B cell (primary cell): ENCODE measurements at regions not wholly inside any gene's neighbourhood (a gene's known extent, or its start where the extent isn't known, plus 50 kb on each side); places are given as distances from the start of the nearest gene placed in this dataset.

Experiments
- ATAC-seq: fragments of 200-7000 bp; cut with Tn5 transposase; one replicate; pipeline ENCODE4 v1.10.0; 2021; ENCODE audit warnings: low read depth, mild to moderate bottlenecking, moderate number of reproducible peaks, moderate library complexity
- CTCF ChIA-PET: fragments of 350-600 bp; sonication (Branson Sonifier 250); formaldehyde crosslinking; loops from one replicate; lab custom pipeline; 2021; ENCODE audit warnings: antibody characterized with exemption, inconsistent platforms; lab: Charles Lee
- POLR2A ChIA-PET: fragments of 350-600 bp; sonication (Branson Sonifier 250); formaldehyde crosslinking; loops from one replicate; lab custom pipeline; 2021; ENCODE audit warnings: antibody characterized with exemption; lab: Charles Lee
- DNase-seq: peaks from one replicate; pipeline ENCODE4 v3.0.0; 2013
- H2AFZ ChIP-seq: 2 replicates; pipeline ENCODE4 v1.6.1; 2012; ENCODE audit warnings: mild to moderate bottlenecking, low read depth, low read length; ENCODE audit not compliant: insufficient read depth, poor library complexity, severe bottlenecking
- H3K27ac ChIP-seq, 2 donors: 1 replicate in 1 of 2; 2 replicates in 1 of 2; pipeline ENCODE4 v1.5.1; 2012 to 2013; ENCODE audit warnings: low read length in 2 of 2, mild to moderate bottlenecking in 2 of 2, moderate library complexity in 1 of 2
- H3K27me3 ChIP-seq, 4 experiments: fragments of 200-600 bp in 1 of 4; sonication (generic) in 1 of 4; replicated peaks in 1 of 4; 1 replicate in 2 of 4; 2 replicates in 2 of 4; pipeline versions ENCODE4 v1.6.1 to v1.7.0; 2013 to 2016; ENCODE audit warnings: low read length in 3 of 4, mild to moderate bottlenecking in 2 of 4, mixed read lengths in 1 of 4, moderate library complexity in 1 of 4; ENCODE audit not compliant: insufficient read depth in 4 of 4, control insufficient read depth in 3 of 4; ENCODE audit errors: control extremely low read depth in 1 of 4
- H3K36me3 ChIP-seq, 2 experiments: replicated peaks in 1 of 2; 1 replicate in 1 of 2; 2 replicates in 1 of 2; pipeline versions ENCODE4 v1.6.1 to v1.7.1; 2013; ENCODE audit warnings: low read length in 1 of 2; ENCODE audit not compliant: insufficient read depth in 2 of 2, control insufficient read depth in 1 of 2; ENCODE audit errors: control extremely low read depth in 1 of 2, extremely low read depth in 1 of 2
- H3K4me1 ChIP-seq, 2 donors: fragments of 200-600 bp in 1 of 2; sonication (generic) in 1 of 2; 1 replicate in 1 of 2; 2 replicates in 1 of 2; pipeline versions ENCODE4 v1.5.1 to v1.6.1; 2013 to 2017; ENCODE audit warnings: low read length in 2 of 2; ENCODE audit not compliant: control insufficient read depth in 2 of 2, insufficient read depth in 2 of 2
- H3K4me2 ChIP-seq: replicated peaks from 2 replicates; pipeline ENCODE3; 2012; ENCODE audit warnings: mild to moderate bottlenecking, low read depth, low read length; ENCODE audit not compliant: poor library complexity, severe bottlenecking
- H3K4me3 ChIP-seq, 5 experiments: fragments of 200-600 bp in 1 of 5; sonication (generic) in 1 of 5; 1 replicate in 3 of 5; 2 replicates in 2 of 5; pipeline versions ENCODE4 v1.5.1 to v1.7.0; 2011 to 2016; ENCODE audit warnings: low read length in 4 of 5, mild to moderate bottlenecking in 4 of 5, low read depth in 2 of 5, control low read depth in 1 of 5, moderate library complexity in 1 of 5; ENCODE audit not compliant: insufficient read depth in 1 of 5; ENCODE audit errors: control extremely low read depth in 1 of 5, extremely low read depth in 1 of 5
- H3K79me2 ChIP-seq: fragments of 200-600 bp; sonication (generic); one replicate; pipeline ENCODE4 v1.6.0; 2016; ENCODE audit warnings: low read length; ENCODE audit not compliant: control insufficient read depth, insufficient read depth
- H3K9ac ChIP-seq: fragments of 200-600 bp; sonication (generic); 2 replicates; pipeline ENCODE4 v1.6.1; 2017; ENCODE audit warnings: mild to moderate bottlenecking, low read length, moderate library complexity
- H3K9me3 ChIP-seq, 3 donors: one replicate each; pipeline versions ENCODE4 v1.6.1 to v1.7.1; 2013; ENCODE audit warnings: low read length in 2 of 3; ENCODE audit not compliant: control insufficient read depth in 2 of 3, insufficient read depth in 1 of 3; ENCODE audit errors: control extremely low read depth in 1 of 3
- H4K20me1 ChIP-seq: 2 replicates; pipeline ENCODE4 v1.6.0; 2012; ENCODE audit warnings: mild to moderate bottlenecking, low read length; ENCODE audit not compliant: insufficient read depth, control insufficient read depth, poor library complexity, severe bottlenecking
- H3K27ac Mint-ChIP-seq: one replicate; pipeline ENCODE4 v1.8.0; 2021; ENCODE audit warnings: mixed read lengths
- H3K27me3 Mint-ChIP-seq: one replicate; pipeline ENCODE4 v1.8.0; 2021; ENCODE audit warnings: mixed read lengths
- H3K4me1 Mint-ChIP-seq: one replicate; pipeline ENCODE4 v1.8.0; 2021; ENCODE audit warnings: mixed read lengths
- H3K4me3 Mint-ChIP-seq: one replicate; pipeline ENCODE4 v1.8.0; 2021; ENCODE audit warnings: mixed read lengths
- H3K9me3 Mint-ChIP-seq: one replicate; pipeline ENCODE4 v1.8.0; 2022; ENCODE audit warnings: mixed read lengths; ENCODE audit not compliant: insufficient read depth
- EZH2 ChIP-seq: IDR thresholded peaks from 2 replicates; pipeline ENCODE4 v1.6.1; 2012; ENCODE audit warnings: borderline replicate concordance, low read depth, mild to moderate bottlenecking, moderate library complexity, low read length; ENCODE audit not compliant: insufficient read depth, poor library complexity, severe bottlenecking
- WGBS: methylation state at CpG from one replicate; pipeline ENCODE4 v1.1.5; 2013; ENCODE audit warnings: missing lambda C conversion rate; ENCODE audit not compliant: insufficient coverage; 5-methylcytosine and 5-hydroxymethylcytosine counted together
- intact Hi-C: fragments of 100-400 bp; cut with micrococcal nuclease; formaldehyde crosslinking; loops from one replicate; pipeline ENCODE4 v1.10.0; 2022
- TF ChIP-seq, protein P1 (sequence below): fragments of 200-600 bp; IDR thresholded peaks from one replicate; pipeline ENCODE4 v1.8.0; 2022; ENCODE audit warnings: antibody characterized with exemption, mild to moderate bottlenecking

DNA sequence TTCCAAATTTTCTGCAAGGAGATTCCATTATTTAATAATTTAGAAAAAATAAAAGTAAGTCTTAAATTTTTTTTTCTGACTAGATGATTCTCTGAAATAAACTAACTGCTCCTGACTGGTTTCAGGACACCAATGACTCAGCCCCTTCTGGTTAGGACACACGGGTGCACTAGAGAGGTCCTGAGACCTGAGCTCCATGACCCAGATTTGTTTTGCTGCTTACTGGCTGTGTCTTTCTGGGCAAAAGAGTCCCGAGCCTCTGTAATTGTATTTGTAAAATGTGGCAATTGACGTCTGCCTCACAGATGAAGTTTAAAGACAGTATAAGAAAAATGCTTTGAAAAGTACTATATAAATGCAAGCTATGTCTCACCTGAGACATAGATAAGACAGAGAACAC lies 89.1 kb downstream of the SLC24A2 start:
- Histone ChIP-seq H3K4me1 (no peaks in the 10 kb centered on the region), H3K27ac (no peak overlapping the region), H3K27me3 (no peaks in the 10 kb centered on the region), H3K9ac (no peak overlapping the region), H3K36me3 (no peaks in the 10 kb centered on the region), H3K79me2 (no peaks in the 10 kb centered on the region), H4K20me1 (no peaks in the 10 kb centered on the region), H3K9me3 (no peaks in the 10 kb centered on the region), H2AFZ (no peak overlapping the region), H3K4me3 (no peak overlapping the region), H3K4me2 (no peak overlapping the region)
- WGBS = 74% methylated on average over 2 of the region's 3 CpGs
- ATAC-seq = no peak
- Mint-ChIP-seq H3K4me3 (no peak overlapping the region), H3K27ac (no peak overlapping the region), H3K27me3 (no peaks in the 10 kb centered on the region), H3K9me3 (no peaks in the 10 kb centered on the region), H3K4me1 (no peaks in the 10 kb centered on the region)
- intact Hi-C loops = no loop called here
- TF ChIP-seq EZH2 = no peak
- TF ChIP-seq, protein P1, sequence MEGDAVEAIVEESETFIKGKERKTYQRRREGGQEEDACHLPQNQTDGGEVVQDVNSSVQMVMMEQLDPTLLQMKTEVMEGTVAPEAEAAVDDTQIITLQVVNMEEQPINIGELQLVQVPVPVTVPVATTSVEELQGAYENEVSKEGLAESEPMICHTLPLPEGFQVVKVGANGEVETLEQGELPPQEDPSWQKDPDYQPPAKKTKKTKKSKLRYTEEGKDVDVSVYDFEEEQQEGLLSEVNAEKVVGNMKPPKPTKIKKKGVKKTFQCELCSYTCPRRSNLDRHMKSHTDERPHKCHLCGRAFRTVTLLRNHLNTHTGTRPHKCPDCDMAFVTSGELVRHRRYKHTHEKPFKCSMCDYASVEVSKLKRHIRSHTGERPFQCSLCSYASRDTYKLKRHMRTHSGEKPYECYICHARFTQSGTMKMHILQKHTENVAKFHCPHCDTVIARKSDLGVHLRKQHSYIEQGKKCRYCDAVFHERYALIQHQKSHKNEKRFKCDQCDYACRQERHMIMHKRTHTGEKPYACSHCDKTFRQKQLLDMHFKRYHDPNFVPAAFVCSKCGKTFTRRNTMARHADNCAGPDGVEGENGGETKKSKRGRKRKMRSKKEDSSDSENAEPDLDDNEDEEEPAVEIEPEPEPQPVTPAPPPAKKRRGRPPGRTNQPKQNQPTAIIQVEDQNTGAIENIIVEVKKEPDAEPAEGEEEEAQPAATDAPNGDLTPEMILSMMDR = no peak
- no peak for DNase-seq
- ChIA-PET CTCF (no interaction called here), POLR2A (no interaction called here)

DNA sequence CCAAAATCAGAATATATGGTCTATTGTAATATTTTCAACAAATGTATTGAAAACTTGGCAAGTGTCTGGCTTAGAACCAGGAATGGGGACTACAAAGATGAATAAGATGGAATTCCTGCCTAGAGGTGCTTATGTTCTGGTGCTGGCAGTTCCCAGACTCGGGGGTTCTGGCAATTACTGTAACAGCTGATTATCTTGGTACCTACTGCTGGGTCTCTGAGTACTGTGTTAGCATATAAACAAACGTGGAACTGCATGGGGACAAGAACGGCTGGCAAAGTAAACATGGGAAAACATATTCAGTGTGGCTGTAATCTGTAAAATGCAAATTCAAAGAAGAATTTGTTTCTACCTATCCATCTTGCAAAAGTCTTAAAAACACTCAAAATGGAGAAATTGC lies 89.9 kb downstream of the SLC24A2 start:
- DNase-seq = no peak
- POLR2A ChIA-PET = no interaction called here
- ATAC-seq = no peak
- H4K20me1 ChIP-seq = no peaks in the 10 kb centered on the region
- H3K27ac ChIP-seq = no peak overlapping the region
- no peak overlapping the region for H3K4me2 ChIP-seq
- H3K36me3 ChIP-seq = no peaks in the 10 kb centered on the region
- no peak overlapping the region for H3K9ac ChIP-seq
- no peaks in the 10 kb centered on the region for H3K27me3 ChIP-seq
- TF ChIP-seq, protein P1 = no peak
- no peak for TF ChIP-seq EZH2
- no peaks in the 10 kb centered on the region for H3K9me3 ChIP-seq
- Mint-ChIP-seq H3K4me3 (no peak overlapping the region), H3K4me1 (no peaks in the 10 kb centered on the region), H3K27ac (no peak overlapping the region), H3K27me3 (no peaks in the 10 kb centered on the region), H3K9me3 (no peaks in the 10 kb centered on the region)
- no peaks in the 10 kb centered on the region for H3K4me1 ChIP-seq
- H3K4me3 ChIP-seq = no peak overlapping the region
- CTCF ChIA-PET = no interaction called here
- intact Hi-C loops = no loop called here
- WGBS = 78% methylated on average over 3 of the region's 3 CpGs
- no peaks in the 10 kb centered on the region for H3K79me2 ChIP-seq
- H2AFZ ChIP-seq = no peak overlapping the region
